SU-DHL-6 (cell line): ENCODE measurements at regions not wholly inside any gene's neighbourhood (a gene's known extent, or its start where the extent isn't known, plus 50 kb on each side); places are given as distances from the start of the nearest gene placed in this dataset.

Experiments
- EZH2phosphoT487 ChIP-seq: fragments of 200-600 bp; sonication (generic), shearing (Covaris generic); conservative IDR thresholded peaks from 2 replicates; pipeline ENCODE4 v1.6.1; 2018; ENCODE audit warnings: mild to moderate bottlenecking, antibody characterized with exemption, low read length, moderate library complexity, mixed read lengths
- TF ChIP-seq, protein P1 (sequence below): fragments of 200-600 bp; sonication (generic); IDR thresholded peaks from one replicate; pipeline ENCODE4 v1.5.1; 2017; ENCODE audit warnings: antibody characterized with exemption, mild to moderate bottlenecking, low read length, moderate library complexity; ENCODE audit not compliant: insufficient read depth, poor library complexity, severe bottlenecking

DNA sequence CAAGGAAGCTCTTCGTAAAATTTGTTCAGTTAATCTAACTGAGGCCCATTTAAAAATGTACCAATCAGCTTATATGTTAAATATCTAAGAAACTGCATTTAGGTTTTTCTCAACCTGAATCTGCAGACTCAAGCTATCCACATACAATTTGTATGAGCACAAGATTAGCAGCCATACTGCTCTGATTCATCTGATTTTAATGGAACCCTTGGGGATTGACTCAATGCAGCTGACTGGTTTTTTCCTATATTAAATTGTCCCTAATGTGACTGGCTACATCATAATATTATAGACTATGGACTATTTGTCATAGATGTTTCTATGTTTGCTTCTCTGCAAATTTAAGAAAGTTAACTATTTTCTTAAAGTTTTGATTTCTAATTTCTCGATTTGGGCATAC is 451.0 kb upstream of the TUSC1 start:
- TF ChIP-seq, protein P1, sequence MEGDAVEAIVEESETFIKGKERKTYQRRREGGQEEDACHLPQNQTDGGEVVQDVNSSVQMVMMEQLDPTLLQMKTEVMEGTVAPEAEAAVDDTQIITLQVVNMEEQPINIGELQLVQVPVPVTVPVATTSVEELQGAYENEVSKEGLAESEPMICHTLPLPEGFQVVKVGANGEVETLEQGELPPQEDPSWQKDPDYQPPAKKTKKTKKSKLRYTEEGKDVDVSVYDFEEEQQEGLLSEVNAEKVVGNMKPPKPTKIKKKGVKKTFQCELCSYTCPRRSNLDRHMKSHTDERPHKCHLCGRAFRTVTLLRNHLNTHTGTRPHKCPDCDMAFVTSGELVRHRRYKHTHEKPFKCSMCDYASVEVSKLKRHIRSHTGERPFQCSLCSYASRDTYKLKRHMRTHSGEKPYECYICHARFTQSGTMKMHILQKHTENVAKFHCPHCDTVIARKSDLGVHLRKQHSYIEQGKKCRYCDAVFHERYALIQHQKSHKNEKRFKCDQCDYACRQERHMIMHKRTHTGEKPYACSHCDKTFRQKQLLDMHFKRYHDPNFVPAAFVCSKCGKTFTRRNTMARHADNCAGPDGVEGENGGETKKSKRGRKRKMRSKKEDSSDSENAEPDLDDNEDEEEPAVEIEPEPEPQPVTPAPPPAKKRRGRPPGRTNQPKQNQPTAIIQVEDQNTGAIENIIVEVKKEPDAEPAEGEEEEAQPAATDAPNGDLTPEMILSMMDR, result no peak
- TF ChIP-seq EZH2phosphoT487, result no peak
